Endothelial cell of umbilical vein (primary cell): ENCODE measurements at regions not wholly inside any gene's neighbourhood (a gene's known extent, or its start where the extent isn't known, plus 50 kb on each side); places are given as distances from the start of the nearest gene placed in this dataset.

Source experiments
- BruUV-seq: library from RNA; stranded (reverse); fragments of 400-500 nt; replicated peaks from 2 replicates; lab custom pipeline; 2021; lab: Mats Ljungman, UMichigan
- CTCF ChIA-PET: fragments of 300-600, 350-600 bp; sonication (Branson Sonifier 250); formaldehyde crosslinking; loops from one replicate; lab custom pipeline; 2021; ENCODE audit warnings: antibody characterized with exemption, inconsistent platforms; lab: Charles Lee
- POLR2A ChIA-PET: fragments of 300-600, 350-600 bp; sonication (Branson Sonifier 250); formaldehyde crosslinking; loops from one replicate; lab custom pipeline; 2021; ENCODE audit warnings: antibody characterized with exemption, inconsistent platforms; lab: Charles Lee
- DNase-seq: peaks from one replicate; pipeline ENCODE4 v3.0.0-alpha.2; 2011; ENCODE audit warnings: low read depth, low spot score
- FAIRE-seq: peaks from 2 replicates; lab custom pipeline; 2011; peaks lifted over from hg19 to GRCh38; lab: Jason Lieb, UNC
- H2AFZ ChIP-seq: 2 replicates; pipeline ENCODE4 v1.6.0; 2012; ENCODE audit warnings: low read depth, low read length, control low read depth, inconsistent platforms
- H3K27ac ChIP-seq: 2 replicates; pipeline ENCODE4 v1.5.1; 2011; ENCODE audit warnings: low read depth, mild to moderate bottlenecking, control low read depth, low read length, moderate library complexity; ENCODE audit not compliant: insufficient read depth
- H3K27me3 ChIP-seq, 2 experiments: 2 replicates each; pipeline versions ENCODE4 v1.6.0 to v1.6.1; 2011; ENCODE audit warnings: low read length in 2 of 2, mixed read lengths in 1 of 2; ENCODE audit not compliant: control insufficient read depth in 2 of 2, insufficient read depth in 2 of 2
- H3K36me3 ChIP-seq, 2 experiments: 2 replicates in 1 of 2; 3 replicates in 1 of 2; pipeline ENCODE4 v1.5.1; 2011; ENCODE audit warnings: low read length in 2 of 2, mild to moderate bottlenecking in 1 of 2, moderate library complexity in 1 of 2; ENCODE audit not compliant: control insufficient read depth in 2 of 2, insufficient read depth in 2 of 2; ENCODE audit errors: extremely low read depth in 1 of 2
- H3K4me1 ChIP-seq: 3 replicates; pipeline ENCODE4 v1.5.1; 2011; ENCODE audit warnings: mild to moderate bottlenecking, low read length; ENCODE audit not compliant: control insufficient read depth, insufficient read depth; ENCODE audit errors: extremely low read depth
- H3K4me2 ChIP-seq: 2 replicates; pipeline ENCODE4 v1.6.1; 2011; ENCODE audit warnings: low read length, control low read depth, mixed read lengths; ENCODE audit not compliant: insufficient read depth
- H3K4me3 ChIP-seq, 3 experiments: fragments of 200-600 bp in 1 of 3; sonication (generic), shearing (Covaris generic) in 1 of 3; replicated peaks in 1 of 3; 2 replicates each; pipeline ENCODE4 v1.5.1; 2011 to 2016; ENCODE audit warnings: control low read depth in 3 of 3, low read length in 3 of 3, mild to moderate bottlenecking in 2 of 3, inconsistent platforms in 1 of 3, low read depth in 1 of 3, moderate library complexity in 1 of 3; ENCODE audit not compliant: insufficient read depth in 1 of 3
- H3K79me2 ChIP-seq: 2 replicates; pipeline ENCODE4 v1.6.0; 2012; ENCODE audit warnings: low read length, inconsistent platforms; ENCODE audit not compliant: control insufficient read depth, insufficient read depth
- H3K9ac ChIP-seq: replicated peaks from 2 replicates; pipeline ENCODE3; 2011; ENCODE audit warnings: low read length, control low read depth; ENCODE audit not compliant: insufficient read depth; ENCODE audit errors: extremely low read depth
- H3K9me1 ChIP-seq: replicated peaks from 3 replicates; pipeline ENCODE4 v1.6.0; 2011; ENCODE audit warnings: mild to moderate bottlenecking, low read length; ENCODE audit not compliant: control insufficient read depth, insufficient read depth; ENCODE audit errors: extremely low read depth
- H3K9me3 ChIP-seq: replicated peaks from 2 replicates; pipeline ENCODE4 v1.5.1; 2012; ENCODE audit warnings: low read length, inconsistent platforms; ENCODE audit not compliant: control insufficient read depth, insufficient read depth
- H4K20me1 ChIP-seq: replicated peaks from 2 replicates; pipeline ENCODE3; 2011; ENCODE audit warnings: mild to moderate bottlenecking, low read length; ENCODE audit not compliant: control insufficient read depth, insufficient read depth; ENCODE audit errors: extremely low read depth
- EZH2 ChIP-seq: IDR thresholded peaks from 2 replicates; pipeline ENCODE4 v1.6.1; 2012; ENCODE audit warnings: borderline replicate concordance, low read depth, mild to moderate bottlenecking, moderate library complexity, low read length, inconsistent platforms; ENCODE audit not compliant: severe bottlenecking
- FOS ChIP-seq: IDR thresholded peaks from 2 replicates; pipeline ENCODE4 v1.6.1; 2011; ENCODE audit warnings: mild to moderate bottlenecking, low read length, moderate library complexity, borderline replicate concordance; ENCODE audit not compliant: insufficient read depth
- GATA2 ChIP-seq: IDR thresholded peaks from 2 replicates; pipeline ENCODE4 v1.7.0; 2011; ENCODE audit warnings: low read depth, mild to moderate bottlenecking, moderate library complexity, mixed read lengths, low read length; ENCODE audit not compliant: insufficient read length, insufficient read depth
- JUN ChIP-seq: IDR thresholded peaks from 2 replicates; pipeline ENCODE4 v1.6.1; 2011; ENCODE audit warnings: borderline replicate concordance, low read depth; ENCODE audit not compliant: insufficient read length, insufficient read depth
- MYC ChIP-seq: IDR thresholded peaks from one replicate; pipeline ENCODE4 v1.6.1; 2011; ENCODE audit warnings: mild to moderate bottlenecking, low read depth, low read length
- POLR2A ChIP-seq: IDR thresholded peaks from 2 replicates; pipeline ENCODE4 v1.6.1; 2012; ENCODE audit warnings: low read depth, mild to moderate bottlenecking, control low read depth, low read length
- POLR2AphosphoS5 ChIP-seq: IDR thresholded peaks from 2 replicates; pipeline ENCODE4 v1.6.1; 2012; ENCODE audit warnings: low read depth, mild to moderate bottlenecking, control low read depth, low read length, moderate library complexity; ENCODE audit not compliant: insufficient read depth
- dilution Hi-C: fragments of 300-500 bp; cut with MboI; formaldehyde crosslinking; loops from one replicate; pipeline ENCODE4 v1.15.0; 2019; ENCODE audit warnings: low sequenced_read_pairs; ENCODE audit not compliant: extremely low pct_ligation_motif_present
- intact Hi-C: fragments of 100-400 bp; cut with micrococcal nuclease; formaldehyde crosslinking; loops from one replicate; pipeline ENCODE4 v1.10.0; 2022
- TF ChIP-seq, protein P1 (sequence below): IDR thresholded peaks from 2 replicates; pipeline ENCODE4 v1.6.1; 2011; ENCODE audit not compliant: insufficient read depth, insufficient read length
- TF ChIP-seq, protein P2 (sequence below), 2 donors: IDR thresholded peaks; 1 replicate in 1 of 2; 2 replicates in 1 of 2; pipeline ENCODE4 v1.5.1; 2011; ENCODE audit warnings: low read length in 2 of 2, mild to moderate bottlenecking in 2 of 2, moderate library complexity in 2 of 2, control low read depth in 1 of 2, inconsistent platforms in 1 of 2, low read depth in 1 of 2; ENCODE audit not compliant: insufficient read depth in 1 of 2; ENCODE audit errors: extremely low read depth in 1 of 2

DNA sequence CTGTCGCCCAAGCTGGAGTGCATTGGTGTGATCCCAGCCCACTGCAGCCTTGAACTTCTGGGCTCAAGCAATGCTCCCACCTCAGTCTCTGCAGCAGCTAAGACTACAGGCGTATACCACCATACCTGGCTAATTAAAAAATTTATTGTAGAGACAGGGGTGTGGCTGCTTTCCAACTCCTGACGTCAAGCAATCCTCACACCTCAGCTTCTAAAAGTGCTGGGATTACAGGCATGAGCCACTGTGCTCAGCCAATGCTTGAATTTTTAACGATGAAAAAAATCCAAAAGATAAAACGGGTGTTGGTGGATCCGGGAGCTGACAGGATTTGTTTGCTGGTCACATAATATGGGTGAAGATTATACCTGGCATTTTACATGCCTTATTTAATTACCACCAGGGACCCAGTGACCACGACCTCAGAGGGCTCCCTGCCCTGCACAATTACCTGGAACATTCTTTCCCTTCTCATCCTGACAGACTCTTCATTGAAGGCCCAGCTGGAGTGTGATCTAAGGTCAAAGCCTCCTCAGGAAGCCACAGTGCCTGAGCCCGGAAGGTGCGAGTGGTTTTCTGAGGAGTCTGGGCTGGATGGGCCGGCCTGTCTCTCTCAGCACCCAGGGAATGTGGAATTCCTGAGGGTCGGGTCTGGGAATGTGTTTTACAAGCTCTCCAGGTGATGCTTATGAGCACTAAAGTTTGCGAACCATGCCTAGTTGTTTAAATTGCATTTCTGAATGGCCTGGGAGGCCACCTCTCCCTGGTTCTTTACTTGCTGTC, 193.3 kb downstream of the USP12 start:
- no peaks in the 10 kb centered on the region for H3K9me3 ChIP-seq
- no peak overlapping the region for H2AFZ ChIP-seq
- H3K9ac ChIP-seq: no peak overlapping the region
- no peaks in the 10 kb centered on the region for H3K79me2 ChIP-seq
- no peak overlapping the region for H3K27ac ChIP-seq
- H4K20me1 ChIP-seq: no peaks in the 10 kb centered on the region
- no peaks in the 10 kb centered on the region for H3K27me3 ChIP-seq
- H3K9me1 ChIP-seq: no peaks in the 10 kb centered on the region
- no peak for FAIRE-seq
- H3K4me2 ChIP-seq: no peak overlapping the region
- H3K4me1 ChIP-seq: peaks cover under 1% of the 10 kb centered on the region
- no TSS peak for BruUV-seq
- dilution Hi-C loops (no loop called here), intact Hi-C loops (no loop called here)
- POLR2A ChIA-PET: no interaction called here
- no peak for DNase-seq
- no peak overlapping the region for H3K4me3 ChIP-seq
- TF ChIP-seq MYC: no peak
- TF ChIP-seq, protein P1, sequence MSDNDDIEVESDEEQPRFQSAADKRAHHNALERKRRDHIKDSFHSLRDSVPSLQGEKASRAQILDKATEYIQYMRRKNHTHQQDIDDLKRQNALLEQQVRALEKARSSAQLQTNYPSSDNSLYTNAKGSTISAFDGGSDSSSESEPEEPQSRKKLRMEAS: no peak
- no peak for TF ChIP-seq POLR2A
- CTCF ChIA-PET: interaction anchor here (1.0 to 1.4 kb wide), 3 partner anchors 10 to 384 kb away, joined by 3 to 7 read pairs (median 3); no protein-coding TSS in a partner anchor
- no peaks in the 10 kb centered on the region for H3K36me3 ChIP-seq

DNA sequence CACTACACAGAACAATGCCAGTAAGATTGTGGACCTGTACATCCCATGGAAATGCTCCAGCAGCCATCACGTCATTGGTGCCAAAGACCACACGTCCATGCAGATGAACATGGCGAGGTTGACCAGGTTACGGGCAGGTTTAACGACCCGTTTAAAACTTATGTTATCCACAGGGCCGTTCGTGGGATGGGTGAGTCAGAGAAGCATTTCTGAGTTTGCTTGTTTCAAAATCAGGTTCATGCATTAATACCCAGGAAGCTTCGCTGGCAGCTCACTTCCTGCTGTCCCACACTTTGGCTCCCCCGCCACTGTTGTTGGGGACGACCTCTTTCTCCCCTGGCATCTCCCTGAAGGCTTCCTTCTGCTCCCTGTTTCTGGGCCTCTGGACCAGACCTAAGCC, 194.1 kb downstream of the USP12 start:
- Histone ChIP-seq H3K9ac (no peak overlapping the region), H3K4me2 (no peak overlapping the region), H3K36me3 (no peaks in the 10 kb centered on the region), H2AFZ (no peak overlapping the region), H3K4me3 (no peak overlapping the region), H4K20me1 (no peaks in the 10 kb centered on the region), H3K79me2 (no peaks in the 10 kb centered on the region), H3K27ac (no peak overlapping the region), H3K4me1 (no peaks in the 10 kb centered on the region), H3K9me3 (no peaks in the 10 kb centered on the region), H3K27me3 (no peaks in the 10 kb centered on the region), H3K9me1 (no peaks in the 10 kb centered on the region)
- POLR2A ChIA-PET: no interaction called here
- DNase-seq (no peak), FAIRE-seq (no peak)
- no TSS peak for BruUV-seq
- intact Hi-C loops (no loop called here), dilution Hi-C loops (no loop called here)
- TF ChIP-seq MYC: no peak
- TF ChIP-seq FOS: no peak
- no peak for TF ChIP-seq JUN
- no peak for TF ChIP-seq POLR2AphosphoS5
- TF ChIP-seq, protein P1: no peak
- TF ChIP-seq POLR2A: no peak
- TF ChIP-seq EZH2: no peak
- TF ChIP-seq, protein P2, sequence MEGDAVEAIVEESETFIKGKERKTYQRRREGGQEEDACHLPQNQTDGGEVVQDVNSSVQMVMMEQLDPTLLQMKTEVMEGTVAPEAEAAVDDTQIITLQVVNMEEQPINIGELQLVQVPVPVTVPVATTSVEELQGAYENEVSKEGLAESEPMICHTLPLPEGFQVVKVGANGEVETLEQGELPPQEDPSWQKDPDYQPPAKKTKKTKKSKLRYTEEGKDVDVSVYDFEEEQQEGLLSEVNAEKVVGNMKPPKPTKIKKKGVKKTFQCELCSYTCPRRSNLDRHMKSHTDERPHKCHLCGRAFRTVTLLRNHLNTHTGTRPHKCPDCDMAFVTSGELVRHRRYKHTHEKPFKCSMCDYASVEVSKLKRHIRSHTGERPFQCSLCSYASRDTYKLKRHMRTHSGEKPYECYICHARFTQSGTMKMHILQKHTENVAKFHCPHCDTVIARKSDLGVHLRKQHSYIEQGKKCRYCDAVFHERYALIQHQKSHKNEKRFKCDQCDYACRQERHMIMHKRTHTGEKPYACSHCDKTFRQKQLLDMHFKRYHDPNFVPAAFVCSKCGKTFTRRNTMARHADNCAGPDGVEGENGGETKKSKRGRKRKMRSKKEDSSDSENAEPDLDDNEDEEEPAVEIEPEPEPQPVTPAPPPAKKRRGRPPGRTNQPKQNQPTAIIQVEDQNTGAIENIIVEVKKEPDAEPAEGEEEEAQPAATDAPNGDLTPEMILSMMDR (IDR thresholded peaks at IDR 0.05; ENCODE audit: extremely low read depth in 1 of 2, insufficient read depth in 1 of 2, low read depth in 1 of 2, low read length in 2 of 2): no peak
- no peak for TF ChIP-seq GATA2
- CTCF ChIA-PET: no interaction called here
